GM12865 (cell line): ENCODE measurements at regions not wholly inside any gene's neighbourhood (a gene's known extent, or its start where the extent isn't known, plus 50 kb on each side); places are given as distances from the start of the nearest gene placed in this dataset.

Experiments used
- DNase-seq: peaks from one replicate; pipeline ENCODE4 v3.0.0; 2010; ENCODE audit warnings: low read depth
- H3K4me3 ChIP-seq: 2 replicates; pipeline ENCODE4 v1.5.1; 2011; ENCODE audit warnings: mild to moderate bottlenecking, low read depth, low read length, control low read depth
- CTCF ChIP-seq: IDR thresholded peaks from 2 replicates; pipeline ENCODE4 v1.5.1; 2011; ENCODE audit warnings: low read length, control low read depth, low read depth, inconsistent platforms; ENCODE audit not compliant: insufficient read depth; ENCODE audit errors: missing control alignments

- no peak for DNase-seq
Observed at GRCh38 chr6:14681699-14682487, 564.0 kb upstream of the JARID2 start.

GRCh38 chr6:14682812-14683211 lies 563.1 kb upstream of the JARID2 start:
- no peak overlapping the region for H3K4me3 ChIP-seq
- DNase-seq, result no peak
- TF ChIP-seq CTCF, result no peak

More at GRCh38 chr6:14681699-14682487, 564.0 kb upstream of the JARID2 start:
- H3K4me3 ChIP-seq, result no peak overlapping the region
- no peak for TF ChIP-seq CTCF

- no peak for DNase-seq
- no peak overlapping the region for H3K4me3 ChIP-seq
- TF ChIP-seq CTCF, result no peak
Observed at GRCh38 chr6:14689639-14690038, 556.2 kb upstream of the JARID2 start.

- DNase-seq, result no peak
- no peak overlapping the region for H3K4me3 ChIP-seq
- no peak for TF ChIP-seq CTCF
Observed at GRCh38 chr6:14690120-14691056, 555.5 kb upstream of the JARID2 start.

GRCh38 chr6:14692208-14692607 lies 553.7 kb upstream of the JARID2 start:
- H3K4me3 ChIP-seq, result no peak overlapping the region
- TF ChIP-seq CTCF, result no peak
- no peak for DNase-seq

GRCh38 chr6:14693301-14694192 lies 552.3 kb upstream of the JARID2 start:
- DNase-seq, result no peak
- no peak for TF ChIP-seq CTCF
- no peak overlapping the region for H3K4me3 ChIP-seq
